HFFc6 (cell line): ENCODE measurements at regions not wholly inside any gene's neighbourhood (a gene's known extent, or its start where the extent isn't known, plus 50 kb on each side); places are given as distances from the start of the nearest gene placed in this dataset.

ENCODE experiments used
- DNase-seq: peaks from one replicate; pipeline ENCODE4 v3.0.0-alpha.2; 2018
- H3K27ac Mint-ChIP-seq: 2 replicates; pipeline ENCODE4 v1.8.0; 2020; ENCODE audit warnings: mild to moderate bottlenecking, mixed read lengths
- H3K27me3 Mint-ChIP-seq: 2 replicates; pipeline ENCODE4 v1.8.0; 2021; ENCODE audit warnings: mild to moderate bottlenecking, moderate library complexity, mixed read lengths; ENCODE audit not compliant: insufficient read depth
- H3K36me3 Mint-ChIP-seq: 2 replicates; pipeline ENCODE4 v1.8.0; 2021; ENCODE audit warnings: low read depth, mixed read lengths
- H3K4me1 Mint-ChIP-seq: 2 replicates; pipeline ENCODE4 v1.8.0; 2020; ENCODE audit warnings: low read depth, mixed read lengths
- H3K4me3 Mint-ChIP-seq: 2 replicates; pipeline ENCODE4 v1.8.0; 2020; ENCODE audit warnings: mild to moderate bottlenecking, moderate library complexity, mixed read lengths
- H3K9me3 Mint-ChIP-seq: 2 replicates; pipeline ENCODE4 v1.8.0; 2020; ENCODE audit warnings: mild to moderate bottlenecking, mixed read lengths
- TF ChIP-seq, protein P1 (sequence below): fragments of 200-600 bp; sonication (generic); IDR thresholded peaks from 2 replicates; pipeline ENCODE4 v1.5.0; 2021; ENCODE audit warnings: antibody characterized with exemption, mild to moderate bottlenecking

DNA sequence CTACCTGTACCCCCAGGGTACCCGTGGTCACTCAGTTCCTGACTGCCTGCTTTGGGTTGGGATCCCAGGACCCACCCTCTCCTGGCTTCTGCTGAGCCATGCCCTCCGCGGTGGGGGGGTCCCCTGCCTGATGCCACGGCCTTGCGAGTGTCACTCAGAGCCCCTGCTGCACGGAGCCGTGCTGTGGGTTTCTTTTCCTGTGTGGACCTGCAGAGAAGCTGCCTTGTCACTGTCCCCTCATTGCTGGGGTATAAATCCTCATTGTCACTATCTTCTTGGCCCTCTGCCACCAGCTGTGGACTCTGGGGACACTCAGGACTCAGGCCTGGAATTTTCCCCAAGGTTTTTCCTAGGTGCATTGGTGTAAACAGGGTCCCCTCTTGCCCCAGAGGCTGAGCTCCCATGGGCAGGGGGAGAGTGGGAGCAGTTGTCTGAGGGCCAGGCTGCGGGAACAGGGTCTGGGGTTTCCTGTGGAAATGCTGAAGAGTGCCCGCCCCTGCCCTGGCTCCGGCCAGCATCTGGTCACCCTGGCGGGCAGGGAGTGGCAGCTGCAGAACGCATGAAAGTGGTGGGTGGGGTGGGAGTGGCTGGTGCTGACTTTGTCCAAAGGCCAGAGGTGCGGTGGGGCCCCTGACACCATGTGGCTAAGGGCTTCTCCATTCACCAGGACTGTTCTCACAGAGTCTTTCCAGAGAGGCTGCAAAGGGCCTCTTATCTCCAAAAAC lies 191.7 kb downstream of the GOLGA6L6 start:
- no peak for DNase-seq
- H3K27me3 Mint-ChIP-seq: no peaks in the 10 kb centered on the region
- H3K4me1 Mint-ChIP-seq: no peaks in the 10 kb centered on the region
- peaks cover 5% of the 10 kb centered on the region for H3K36me3 Mint-ChIP-seq
- peaks cover 26% of the 10 kb centered on the region for H3K9me3 Mint-ChIP-seq
- H3K27ac Mint-ChIP-seq: no peak overlapping the region
- TF ChIP-seq, protein P1, sequence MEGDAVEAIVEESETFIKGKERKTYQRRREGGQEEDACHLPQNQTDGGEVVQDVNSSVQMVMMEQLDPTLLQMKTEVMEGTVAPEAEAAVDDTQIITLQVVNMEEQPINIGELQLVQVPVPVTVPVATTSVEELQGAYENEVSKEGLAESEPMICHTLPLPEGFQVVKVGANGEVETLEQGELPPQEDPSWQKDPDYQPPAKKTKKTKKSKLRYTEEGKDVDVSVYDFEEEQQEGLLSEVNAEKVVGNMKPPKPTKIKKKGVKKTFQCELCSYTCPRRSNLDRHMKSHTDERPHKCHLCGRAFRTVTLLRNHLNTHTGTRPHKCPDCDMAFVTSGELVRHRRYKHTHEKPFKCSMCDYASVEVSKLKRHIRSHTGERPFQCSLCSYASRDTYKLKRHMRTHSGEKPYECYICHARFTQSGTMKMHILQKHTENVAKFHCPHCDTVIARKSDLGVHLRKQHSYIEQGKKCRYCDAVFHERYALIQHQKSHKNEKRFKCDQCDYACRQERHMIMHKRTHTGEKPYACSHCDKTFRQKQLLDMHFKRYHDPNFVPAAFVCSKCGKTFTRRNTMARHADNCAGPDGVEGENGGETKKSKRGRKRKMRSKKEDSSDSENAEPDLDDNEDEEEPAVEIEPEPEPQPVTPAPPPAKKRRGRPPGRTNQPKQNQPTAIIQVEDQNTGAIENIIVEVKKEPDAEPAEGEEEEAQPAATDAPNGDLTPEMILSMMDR: no peak
- H3K4me3 Mint-ChIP-seq: no peak overlapping the region

DNA sequence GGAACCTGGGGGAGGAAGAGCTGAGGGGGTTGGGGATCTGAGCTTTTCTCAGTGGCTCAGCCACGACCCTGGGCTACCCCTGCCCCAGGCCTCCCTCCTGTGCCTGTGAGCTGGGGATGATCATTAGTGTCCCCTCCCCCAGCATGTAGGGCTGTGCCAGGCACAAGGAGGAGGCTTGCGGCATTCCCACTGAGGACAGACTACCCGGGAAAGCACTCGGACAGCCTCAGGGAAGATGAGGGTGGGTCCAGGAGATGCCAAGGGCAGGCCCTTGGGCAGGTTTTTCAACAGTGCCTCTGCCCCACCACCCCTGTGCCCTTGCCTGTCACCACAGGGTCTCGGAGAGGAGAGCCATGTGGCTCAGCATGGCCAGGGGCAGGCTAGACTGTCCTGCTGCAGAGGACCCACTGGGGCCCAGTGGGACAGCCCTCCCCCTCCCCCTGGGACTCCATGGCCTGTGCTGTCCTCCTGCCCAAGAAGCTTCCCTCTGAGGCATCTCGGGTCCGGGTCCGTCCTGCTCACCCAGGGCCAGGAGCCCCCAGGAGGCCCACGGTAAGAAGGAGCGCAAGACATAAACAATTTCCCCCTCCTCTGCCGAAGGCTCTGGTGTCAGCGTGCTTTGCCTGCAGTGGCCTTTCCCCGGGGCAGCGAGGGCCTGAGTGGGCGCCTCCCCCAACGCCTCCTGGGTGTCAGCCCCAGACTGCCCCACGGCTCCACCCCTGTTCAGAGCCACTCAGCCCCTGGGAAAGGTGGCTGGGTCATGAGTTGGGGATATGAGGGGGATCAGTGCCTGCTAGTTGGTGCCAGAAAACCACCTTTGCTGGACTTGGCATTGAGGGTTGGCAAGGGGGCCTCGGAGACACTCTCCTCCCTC lies 192.5 kb downstream of the GOLGA6L6 start:
- TF ChIP-seq, protein P1: no peak
- Mint-ChIP-seq H3K4me3 (no peak overlapping the region), H3K27ac (no peak overlapping the region), H3K4me1 (no peaks in the 10 kb centered on the region), H3K9me3 (peaks cover 26% of the 10 kb centered on the region), H3K36me3 (peaks cover 5% of the 10 kb centered on the region), H3K27me3 (no peaks in the 10 kb centered on the region)
- DNase-seq: no peak

DNA sequence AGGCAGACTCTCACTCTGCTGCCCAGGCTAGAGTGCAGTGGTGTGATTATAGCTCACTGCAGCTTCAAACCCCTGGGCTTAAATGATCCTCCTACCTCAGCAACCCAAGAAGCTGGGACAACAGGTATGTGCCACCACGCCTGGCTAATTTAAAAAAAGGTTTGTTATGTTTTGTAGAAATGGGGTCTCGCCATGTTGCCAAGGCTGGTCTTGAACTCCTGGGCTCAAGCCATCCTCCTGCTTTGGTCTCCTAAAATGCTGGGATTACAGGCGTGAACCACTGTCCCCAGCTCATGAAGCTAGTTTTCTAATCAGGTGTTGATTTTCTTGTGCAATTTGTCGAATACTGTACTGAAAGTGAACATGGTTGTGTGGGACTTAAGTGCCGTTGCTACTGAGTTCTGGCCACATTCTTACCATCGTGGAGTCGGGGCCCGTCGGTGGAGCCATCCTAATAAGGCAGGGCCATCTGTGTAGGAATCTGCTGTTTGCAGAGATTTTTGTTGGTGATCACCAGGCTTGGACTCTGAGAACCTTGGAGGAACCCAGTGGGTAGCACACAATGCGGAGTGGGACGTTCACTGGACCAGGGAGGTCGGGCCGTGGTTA lies 193.2 kb downstream of the GOLGA6L6 start:
- DNase-seq: no peak
- Mint-ChIP-seq H3K4me3 (no peak overlapping the region), H3K36me3 (peaks cover 5% of the 10 kb centered on the region), H3K4me1 (no peaks in the 10 kb centered on the region), H3K27ac (no peak overlapping the region), H3K9me3 (peaks cover 26% of the 10 kb centered on the region), H3K27me3 (no peaks in the 10 kb centered on the region)
- TF ChIP-seq, protein P1: no peak

DNA sequence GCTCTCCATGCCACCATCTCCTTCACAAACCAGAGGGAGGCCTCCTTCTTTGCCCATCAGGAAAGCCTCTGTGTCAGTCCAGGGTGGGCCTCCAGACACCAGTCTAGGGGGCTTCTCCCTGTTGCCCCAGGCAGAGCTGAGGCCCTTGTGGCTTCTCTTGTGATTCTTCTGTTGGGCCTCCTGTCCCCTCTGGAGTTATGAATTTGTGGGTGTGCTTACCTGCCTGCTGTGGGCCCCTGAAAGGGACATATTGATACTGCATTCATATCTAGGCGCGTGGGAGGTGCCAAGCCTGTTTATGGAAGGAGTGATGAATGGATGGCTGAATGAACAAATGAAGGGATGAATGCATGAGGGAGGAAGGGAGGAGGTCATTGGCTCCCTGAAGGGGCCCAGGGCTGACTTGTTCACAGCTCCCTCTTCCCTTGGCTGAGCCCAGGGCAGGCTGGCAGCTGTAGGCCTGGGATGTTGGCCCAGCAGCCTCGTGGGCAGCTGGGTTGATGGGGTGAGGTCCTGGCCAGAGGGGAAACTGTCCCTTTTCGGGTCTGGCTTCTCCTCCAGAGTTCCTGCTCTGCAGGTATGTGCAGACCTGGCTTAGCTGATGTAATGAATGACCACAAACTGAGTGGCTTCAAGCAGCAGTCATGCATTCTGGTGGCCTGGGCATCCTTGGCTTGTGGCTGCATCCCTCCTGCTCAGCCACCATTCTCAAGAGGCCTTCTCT lies 195.4 kb downstream of the GOLGA6L6 start:
- Mint-ChIP-seq H3K4me3 (no peak overlapping the region), H3K27ac (no peak overlapping the region)
- TF ChIP-seq, protein P1: no peak

DNA sequence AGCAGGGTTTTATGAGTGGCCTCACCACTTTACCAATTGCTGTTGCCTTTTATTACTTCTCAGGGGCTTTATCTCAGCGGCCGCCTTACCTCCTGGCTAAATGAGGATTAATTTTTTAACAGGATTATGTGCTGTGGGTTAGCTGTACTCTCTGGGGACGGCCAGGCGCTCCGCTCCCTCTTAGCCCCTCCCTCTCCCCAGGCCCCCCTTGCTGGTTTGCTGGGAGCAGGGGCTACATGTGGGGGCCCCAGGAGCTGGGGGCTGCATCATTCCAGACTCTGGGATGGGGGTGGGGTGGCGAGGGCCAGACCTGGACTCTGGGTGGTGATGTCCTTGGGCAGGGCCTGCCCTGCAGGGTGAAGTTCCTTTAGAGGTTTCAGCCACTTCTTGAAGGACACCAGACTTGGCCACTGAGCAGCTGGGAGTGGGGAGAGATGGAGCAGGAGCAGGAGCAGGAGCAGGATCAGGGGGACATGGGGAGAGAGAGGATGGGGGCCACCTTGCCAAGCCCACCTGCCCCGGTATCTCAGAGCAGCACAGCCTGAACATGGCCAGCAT lies 196.1 kb downstream of the GOLGA6L6 start:
- DNase-seq: no peak
- H3K4me3 Mint-ChIP-seq: no peak overlapping the region
- H3K4me1 Mint-ChIP-seq: no peaks in the 10 kb centered on the region
- no peaks in the 10 kb centered on the region for H3K27me3 Mint-ChIP-seq
- TF ChIP-seq, protein P1: no peak
- peaks cover 10% of the 10 kb centered on the region for H3K9me3 Mint-ChIP-seq
- H3K36me3 Mint-ChIP-seq: peaks cover 3% of the 10 kb centered on the region
- H3K27ac Mint-ChIP-seq: no peak overlapping the region

More for the DNA sequence above, 195.4 kb downstream of the GOLGA6L6 start:
- Mint-ChIP-seq H3K4me1 (no peaks in the 10 kb centered on the region), H3K36me3 (peaks cover 5% of the 10 kb centered on the region), H3K9me3 (peaks cover 18% of the 10 kb centered on the region), H3K27me3 (no peaks in the 10 kb centered on the region)
- no peak for DNase-seq
